Activated CD4-positive, alpha-beta T cell treated with anti-CD3 and anti-CD28 coated beads for 48 hours (primary cell): ENCODE measurements at regions not wholly inside any gene's neighbourhood (a gene's known extent, or its start where the extent isn't known, plus 50 kb on each side); places are given as distances from the start of the nearest gene placed in this dataset.

Experiments
- DNase-seq: peaks from one replicate; pipeline ENCODE4 v3.0.0-alpha.2; 2020

DNA sequence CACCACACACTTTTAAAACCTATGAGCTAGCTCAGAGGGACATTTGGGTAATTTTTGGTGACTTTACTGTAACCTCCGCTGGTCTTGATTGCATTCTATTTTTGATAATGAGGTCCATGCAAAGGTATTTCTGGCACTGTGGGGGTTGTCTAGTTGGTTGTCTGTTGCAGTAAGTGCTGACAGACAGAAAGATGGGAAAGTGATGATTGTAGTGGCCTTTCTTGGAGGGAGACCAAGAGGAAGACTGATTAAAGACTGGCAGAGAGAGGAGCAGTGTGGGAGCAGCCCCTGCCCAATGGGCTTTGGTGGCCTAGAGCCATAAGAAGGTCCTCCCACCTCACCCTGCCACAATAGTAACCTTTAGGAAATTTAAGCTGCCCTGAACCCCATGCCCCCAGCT is 173.4 kb upstream of the CTBP2 start:
- DNase-seq = no peak

DNA sequence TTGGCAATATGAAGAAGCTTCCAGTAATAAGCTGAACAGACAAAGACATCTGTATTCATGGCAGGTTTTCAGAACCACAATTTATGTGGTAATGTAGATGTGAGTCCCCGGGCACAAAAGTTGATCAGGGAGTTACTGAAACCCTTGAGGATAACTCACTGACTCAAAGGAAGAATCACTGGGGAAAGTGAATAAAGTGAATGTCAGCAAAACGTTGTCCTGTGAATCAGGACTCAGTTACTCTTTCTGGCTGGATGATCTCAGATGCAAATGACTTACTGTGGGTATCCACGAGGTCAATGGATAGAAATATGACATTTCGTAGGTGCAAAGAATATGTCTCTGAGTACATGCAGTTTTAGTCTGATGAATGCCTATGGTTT is 172.8 kb upstream of the CTBP2 start:
- DNase-seq = no peak

DNA sequence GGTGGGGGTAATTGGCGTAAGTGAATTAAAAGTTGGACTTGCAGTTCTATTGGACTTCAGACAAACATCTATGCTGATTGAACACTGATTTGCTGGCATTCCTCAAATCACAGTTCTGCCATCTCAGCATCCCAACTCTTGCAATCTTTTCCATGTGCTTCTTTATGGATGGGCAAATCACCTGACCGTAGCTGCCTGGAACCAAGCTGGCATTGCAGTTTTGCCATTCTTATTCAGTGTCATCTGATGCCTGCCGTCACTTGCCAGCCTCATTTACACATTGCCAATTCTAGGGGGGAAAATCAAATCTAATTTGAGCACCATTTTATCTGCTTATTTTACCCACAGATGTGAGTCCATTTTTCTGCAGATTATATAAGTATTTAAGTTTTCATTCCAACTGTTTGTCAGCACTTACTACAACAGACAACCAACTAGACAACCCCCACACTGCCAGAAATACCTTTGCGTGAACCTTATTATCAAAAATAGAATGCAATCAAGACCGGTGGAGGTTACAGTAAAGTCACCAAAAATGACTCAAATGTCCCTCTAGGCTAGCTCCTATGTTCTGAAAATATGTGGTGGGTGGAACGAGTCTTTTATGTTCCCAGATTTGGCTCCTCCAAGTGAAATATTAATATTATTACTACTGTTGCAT is 172.3 kb upstream of the CTBP2 start:
- no peak for DNase-seq

DNA sequence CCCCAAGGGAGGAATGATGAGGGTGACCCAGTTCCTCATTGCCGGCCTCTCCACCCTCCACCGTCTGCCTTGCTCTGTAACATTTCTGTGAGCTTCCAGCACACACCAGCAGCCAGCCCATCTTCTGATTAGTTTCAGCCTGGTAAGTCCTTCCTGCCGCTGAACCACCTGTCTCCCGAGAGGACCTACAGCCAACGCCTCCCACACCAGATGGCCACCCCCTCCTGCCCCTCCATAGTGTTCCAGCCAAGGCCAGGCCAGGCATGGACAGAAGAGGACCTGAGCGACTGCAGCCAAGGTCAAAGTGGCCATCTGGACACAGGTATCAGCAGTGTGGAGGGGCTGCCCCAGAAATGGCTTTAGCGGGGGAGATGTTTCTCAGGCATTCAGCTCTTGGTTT is 170.7 kb upstream of the CTBP2 start:
- no peak for DNase-seq

DNA sequence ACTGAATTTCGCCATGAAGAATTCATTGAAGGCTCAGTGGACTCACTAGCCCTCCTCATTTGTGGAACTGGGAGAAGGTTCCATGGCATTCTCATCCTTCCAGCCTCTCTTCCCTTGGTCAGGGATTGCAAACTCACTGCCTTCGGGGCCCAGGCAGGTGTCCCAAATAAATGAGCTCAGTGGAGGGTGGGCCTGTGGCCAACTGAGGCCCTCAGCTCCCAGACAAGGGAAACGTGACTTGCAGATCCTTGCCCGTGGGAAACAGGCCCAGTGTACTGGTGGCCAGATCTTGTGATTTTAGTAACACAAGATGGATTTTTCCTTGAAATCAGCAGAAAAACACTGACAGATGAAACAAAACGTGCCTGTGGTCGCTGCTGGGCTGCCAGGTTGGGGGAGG is 168.7 kb upstream of the CTBP2 start:
- no peak for DNase-seq

DNA sequence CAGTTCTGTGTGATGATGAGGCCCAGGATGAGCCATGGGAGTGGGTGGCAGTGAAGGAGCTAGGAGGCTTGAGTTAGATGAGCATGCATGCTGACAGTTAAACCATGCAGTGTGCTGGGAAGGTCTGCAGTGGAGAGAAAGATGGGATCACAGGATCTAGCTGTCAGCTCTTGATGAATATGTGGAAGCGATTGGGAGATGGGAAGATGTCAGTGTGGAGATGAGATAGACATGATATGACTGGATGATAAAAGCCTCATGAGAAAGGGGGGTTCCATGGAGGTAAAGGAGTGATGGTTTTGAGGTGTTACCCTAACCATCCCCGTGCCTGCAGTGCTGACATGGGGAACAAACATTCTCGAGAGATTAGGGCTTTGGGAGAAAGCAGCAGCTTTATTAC is 165.0 kb upstream of the CTBP2 start:
- DNase-seq = no peak

DNA sequence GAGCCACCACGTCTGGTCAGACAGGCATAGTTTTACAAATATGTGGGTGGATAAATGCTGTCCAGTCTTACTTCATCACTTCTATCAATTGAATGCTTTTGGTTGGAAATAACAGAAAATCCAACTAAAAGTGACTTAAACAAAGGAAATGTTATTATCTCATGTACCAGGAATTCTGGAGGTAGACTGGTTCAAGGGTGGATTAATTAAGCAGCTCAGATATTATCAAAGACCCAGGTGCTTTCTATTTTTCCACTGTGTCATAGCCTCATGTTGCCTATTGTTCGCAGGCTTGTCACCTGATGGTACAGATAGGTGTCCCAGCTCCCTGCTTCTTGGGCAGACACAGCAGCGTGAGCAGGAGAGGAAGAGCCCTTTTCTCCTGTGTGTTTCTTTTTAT is 156.1 kb upstream of the CTBP2 start:
- no peak for DNase-seq

DNA sequence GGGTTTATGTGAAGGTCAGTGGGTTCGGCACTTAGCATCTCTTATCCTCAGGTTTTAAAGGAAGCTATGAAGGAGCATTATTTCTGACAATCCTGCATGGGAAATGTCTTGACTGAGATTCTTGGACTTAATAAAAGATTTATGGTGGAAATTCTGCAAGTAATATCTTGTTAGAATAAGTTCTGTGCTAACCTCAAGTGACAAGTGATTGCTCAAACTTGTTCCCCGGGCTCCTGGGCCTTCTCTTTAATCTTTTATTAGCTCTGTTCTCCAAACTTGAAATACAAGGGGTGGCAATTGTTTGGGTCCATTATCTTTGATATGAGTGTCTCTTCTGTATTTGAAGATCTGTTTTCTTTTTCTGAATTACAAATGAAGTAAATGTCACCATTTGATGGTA is 140.6 kb upstream of the CTBP2 start:
- no peak for DNase-seq

DNA sequence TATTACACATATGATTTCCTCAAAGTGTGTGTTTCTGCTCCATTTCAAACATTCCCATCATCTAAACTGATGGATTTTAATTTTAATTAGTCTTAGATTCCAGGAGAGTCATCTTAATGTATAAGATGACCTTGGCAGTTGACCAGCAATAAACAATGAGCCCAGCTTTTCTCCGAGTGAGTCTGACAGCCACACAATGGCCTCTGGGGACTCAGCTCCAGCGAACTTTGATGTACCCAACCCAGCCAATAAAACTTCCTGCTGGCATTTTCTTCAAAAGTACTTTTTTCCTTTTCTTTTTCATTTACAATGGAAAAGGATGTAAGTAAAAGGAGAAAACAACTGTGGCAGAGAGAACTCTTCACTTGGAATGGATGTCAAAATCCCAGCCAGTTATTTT is 139.1 kb upstream of the CTBP2 start:
- DNase-seq = no peak

DNA sequence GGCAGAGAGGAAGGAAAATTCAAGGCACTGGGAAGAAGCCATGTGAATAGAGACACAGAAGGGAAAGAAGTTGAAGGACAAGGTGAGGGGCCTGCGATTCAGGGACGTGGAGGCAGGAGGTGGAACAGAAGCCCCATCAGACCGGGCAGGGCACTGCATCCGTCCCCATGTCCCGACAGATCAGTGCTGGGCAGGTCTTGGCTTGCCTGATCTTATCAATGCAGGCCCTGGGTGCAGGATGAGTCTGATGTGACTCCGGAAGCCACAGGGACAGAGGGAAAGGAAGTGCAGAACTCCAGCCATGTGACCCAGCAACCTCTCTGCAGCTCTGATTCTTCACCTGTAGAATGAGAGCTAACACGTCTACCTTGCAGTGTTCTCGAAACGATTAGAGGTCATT is 136.2 kb upstream of the CTBP2 start:
- DNase-seq = no peak

DNA sequence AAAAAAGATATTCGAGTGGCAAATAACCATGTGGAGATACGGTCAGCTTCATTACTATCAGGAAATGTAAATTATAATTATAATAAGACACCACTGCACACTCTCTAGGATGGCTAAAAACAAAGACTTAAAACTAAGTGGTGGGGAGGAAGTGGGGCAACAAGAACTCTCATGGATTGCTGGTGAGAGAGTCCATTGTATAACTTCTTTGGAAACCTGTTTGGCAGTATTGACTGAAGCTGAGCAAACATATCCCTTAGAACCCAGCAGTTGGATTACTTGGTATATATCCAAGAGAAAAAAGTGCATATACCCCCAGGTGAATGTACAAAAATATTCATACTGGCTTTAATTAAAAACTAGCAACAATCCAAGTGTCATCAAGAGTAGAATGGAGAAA is 133.7 kb upstream of the CTBP2 start:
- DNase-seq = no peak

DNA sequence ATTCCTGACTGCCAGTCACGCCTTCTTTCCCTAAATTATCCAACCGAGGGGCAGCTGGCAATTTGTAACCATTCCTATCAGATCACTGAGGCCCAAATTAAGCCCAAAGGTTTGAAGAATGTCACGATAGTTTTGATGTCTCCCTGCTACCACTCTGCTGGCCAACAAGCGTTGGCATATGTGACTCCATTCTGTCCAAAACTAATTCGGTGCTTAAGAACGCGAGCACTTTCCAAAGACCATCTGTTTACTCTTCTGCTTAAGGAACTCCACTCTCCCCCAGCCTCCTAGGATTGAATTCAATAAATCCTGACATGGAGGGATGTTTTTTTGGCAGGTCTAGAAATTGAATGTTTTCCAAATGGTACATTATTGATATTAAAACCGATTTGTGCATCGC is 131.5 kb upstream of the CTBP2 start:
- DNase-seq = no peak

DNA sequence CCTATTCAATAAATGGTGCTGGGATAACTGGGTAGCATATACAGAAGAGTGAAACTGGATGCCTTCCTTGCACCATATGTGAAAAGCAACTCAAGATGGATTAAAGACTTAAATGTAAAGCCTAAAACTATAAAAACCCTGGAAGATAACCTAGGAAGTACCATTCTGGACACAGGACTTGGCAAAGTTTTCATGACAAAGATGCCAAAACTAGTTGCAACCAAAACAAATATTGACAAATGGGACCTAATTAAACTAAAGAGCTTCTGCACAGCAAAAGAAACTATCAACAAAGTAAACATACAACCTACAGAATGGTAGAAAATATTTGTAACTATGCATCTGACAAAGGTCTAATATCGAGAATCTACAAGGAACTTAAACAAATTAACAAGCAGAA is 129.1 kb upstream of the CTBP2 start:
- DNase-seq = no peak

DNA sequence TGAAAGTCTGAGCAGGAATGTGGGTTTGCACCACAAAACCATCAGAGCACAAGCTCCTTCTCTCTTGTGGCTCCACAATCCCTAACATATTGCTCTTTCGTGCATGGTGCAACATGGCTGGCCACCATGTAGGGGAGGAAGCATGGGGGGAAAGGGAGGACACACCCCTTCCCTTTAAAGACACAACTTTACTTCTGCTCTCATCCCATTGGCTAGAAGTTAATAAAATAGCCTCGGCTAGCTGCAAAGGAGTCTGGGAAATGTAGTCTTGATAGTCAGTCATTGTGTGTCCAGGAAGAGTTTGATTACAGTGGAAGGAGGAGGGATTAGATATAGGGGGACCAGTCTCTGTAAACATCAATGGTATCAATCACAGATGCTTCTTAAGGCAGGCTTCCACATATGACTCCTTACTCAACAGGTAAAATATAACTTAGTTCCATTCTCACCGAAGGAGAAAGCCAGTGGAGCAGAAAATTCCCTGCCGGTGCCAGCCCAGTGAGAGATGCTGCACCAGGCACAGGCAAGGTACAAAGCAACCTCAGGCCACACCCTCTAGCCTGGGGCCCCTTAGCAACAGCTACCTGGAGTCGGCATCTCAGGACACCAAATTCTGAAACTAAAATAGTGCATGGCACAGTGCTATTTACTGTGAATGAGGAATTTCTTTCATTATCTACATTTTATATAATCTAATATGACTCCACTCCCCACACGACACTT is 124.7 kb upstream of the CTBP2 start:
- DNase-seq = no peak

DNA sequence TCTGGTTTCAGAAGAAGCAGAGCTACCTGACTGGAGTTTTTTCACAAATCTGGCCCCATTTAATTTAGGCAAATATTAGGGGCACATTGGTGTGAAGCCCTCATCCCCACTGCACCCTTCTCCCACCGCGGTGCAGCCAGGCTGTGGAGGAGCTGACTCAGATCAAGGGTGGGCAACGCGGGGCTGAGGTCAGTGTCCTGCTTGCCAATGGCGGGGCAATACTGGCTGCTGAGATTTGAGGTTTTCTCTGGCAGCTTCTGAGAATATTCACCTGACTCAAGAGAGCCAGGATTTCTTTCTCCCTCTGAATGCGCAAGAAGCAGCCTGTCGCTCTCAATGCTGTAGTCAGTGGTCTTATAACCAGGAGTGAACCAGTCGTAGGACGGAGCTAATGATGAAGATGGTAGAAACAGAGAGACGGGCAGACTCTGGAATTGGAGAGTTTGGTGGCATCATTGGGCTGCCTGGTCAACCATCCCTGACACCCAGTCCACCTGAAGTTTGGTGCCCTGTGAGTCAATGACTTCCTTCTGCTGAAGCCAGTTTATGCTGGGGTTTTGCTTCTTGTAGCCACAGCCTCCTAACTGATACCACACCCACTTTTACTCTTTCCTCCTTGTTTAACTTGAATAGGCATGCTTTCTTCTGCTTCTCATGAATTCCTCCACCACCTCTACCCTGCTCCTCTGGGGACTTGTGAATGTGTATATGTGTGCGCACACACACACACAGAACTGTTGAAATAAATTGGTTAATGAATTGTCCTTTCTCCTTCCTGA is 123.7 kb upstream of the CTBP2 start:
- DNase-seq = no peak

DNA sequence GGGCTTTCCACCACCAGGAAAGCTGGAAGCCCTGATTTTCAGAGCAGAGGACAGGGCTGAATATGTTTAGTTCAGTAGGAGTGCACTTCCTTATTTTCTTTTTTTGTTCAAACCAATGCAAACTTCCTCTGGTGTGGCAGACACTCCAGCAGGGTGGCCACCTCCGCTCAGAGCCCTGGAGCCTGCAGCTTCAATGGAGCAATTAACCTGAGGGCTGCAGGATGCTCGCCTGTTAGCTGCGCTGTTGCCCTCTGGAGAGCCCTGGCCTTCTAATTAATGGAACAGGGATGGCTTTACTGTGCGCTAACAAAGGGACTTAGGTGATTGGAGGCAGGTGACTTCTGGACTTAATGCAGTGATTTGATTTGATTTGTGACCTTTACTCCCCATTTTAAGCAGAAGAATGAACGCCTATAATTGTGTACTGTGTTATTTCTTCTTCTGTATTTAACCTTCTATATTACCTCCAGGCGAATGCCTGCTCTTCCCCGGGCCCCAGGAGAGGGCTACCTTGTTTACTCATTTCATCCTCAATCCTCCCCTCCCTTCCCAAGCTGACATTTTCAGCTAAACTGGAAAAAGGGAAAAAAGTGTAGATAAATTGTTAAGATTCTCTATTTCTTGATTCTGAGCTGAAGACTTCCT is 123.0 kb upstream of the CTBP2 start:
- DNase-seq = no peak

DNA sequence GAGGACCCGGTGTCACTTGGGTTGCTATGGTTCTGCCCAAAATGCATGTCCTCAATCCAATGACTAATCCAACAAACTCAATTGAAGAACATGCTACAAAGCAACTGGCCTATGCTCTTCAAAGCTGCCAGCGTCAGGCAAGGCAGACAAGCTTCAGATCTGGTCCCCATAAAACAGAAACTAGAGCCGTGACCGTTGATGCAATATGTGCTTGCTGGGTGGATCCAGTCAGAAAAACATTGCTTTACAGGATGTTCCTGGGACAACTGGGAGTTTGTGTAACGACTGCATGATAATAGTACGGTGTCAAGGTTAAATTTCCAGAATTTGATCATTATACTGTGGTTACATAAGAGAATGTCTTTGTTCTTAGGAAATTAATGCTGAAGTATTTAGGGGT is 120.7 kb upstream of the CTBP2 start:
- DNase-seq = no peak

DNA sequence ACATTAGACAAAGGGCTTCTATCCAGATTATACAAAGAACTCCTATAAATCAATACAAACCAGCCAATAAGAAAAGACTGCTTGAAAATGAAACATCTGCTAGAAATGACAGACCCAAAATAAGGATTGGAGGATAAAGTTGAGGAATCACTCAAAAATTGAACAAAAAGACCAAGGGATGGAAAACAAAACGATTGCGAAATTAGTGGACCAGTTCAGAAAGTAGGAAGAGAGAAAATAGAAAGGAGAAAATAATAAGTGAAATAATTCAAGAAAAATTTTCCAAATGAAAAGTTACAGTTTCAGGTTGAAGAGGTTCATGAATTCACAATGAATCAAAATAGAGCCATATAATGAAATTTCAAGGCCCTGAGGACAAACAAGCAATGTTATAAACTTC is 115.8 kb upstream of the CTBP2 start:
- DNase-seq = no peak

DNA sequence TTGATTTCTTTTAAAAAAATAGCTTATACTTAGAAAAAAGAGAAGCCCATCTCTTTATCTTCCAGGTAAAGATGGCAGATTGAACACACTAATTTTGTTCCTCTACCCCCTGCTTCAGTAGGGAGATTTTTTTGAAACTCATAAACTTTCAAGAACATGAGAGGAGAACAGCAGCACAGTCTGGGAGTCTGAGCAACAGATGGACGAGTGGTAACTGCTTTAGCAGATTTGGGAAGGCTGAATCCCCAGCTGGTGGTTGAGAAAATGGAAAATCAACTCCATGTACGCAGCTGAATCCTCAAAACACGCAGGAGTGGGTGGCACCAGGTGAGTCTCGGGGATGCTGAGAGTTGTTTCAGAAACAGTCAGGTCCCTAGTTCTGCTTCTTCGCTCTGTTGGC is 114.6 kb upstream of the CTBP2 start:
- no peak for DNase-seq

DNA sequence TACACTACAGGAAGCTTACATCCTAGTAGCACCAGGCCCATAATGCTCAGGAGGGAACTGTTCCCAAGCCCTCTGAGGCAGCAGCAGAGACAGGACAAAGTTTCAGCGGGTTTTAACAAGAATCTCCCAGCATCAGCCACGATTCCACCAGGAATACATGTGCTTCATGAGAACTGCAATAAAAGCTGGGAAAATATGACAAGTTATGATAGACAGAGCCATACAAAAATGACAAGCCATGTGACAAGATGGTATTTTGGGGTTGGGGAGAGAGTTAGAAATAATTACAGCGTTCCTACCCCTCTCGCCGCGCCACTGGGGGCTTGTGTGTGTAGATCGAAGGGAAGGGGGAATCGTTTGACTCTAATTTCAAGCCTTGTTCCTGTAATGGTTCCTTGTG is 112.7 kb upstream of the CTBP2 start:
- no peak for DNase-seq

DNA sequence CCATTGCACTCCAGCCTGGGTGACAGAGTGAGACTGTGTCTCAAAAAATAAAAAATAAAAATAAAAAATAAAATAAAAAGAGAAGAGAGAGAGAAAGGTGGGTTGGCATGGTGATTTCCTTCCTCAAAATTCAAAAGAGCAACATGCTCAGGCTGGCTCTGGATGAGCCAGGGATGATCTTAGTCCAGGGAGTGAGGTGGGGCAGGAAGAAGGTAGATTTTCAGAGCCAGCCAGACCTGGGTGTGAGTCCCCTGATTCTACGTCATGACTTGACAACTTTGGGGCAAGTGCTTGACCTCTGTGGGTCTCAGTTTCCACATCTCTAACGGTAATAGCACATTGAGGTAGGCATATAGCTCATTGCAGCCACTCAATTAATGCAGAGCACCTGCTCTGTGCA is 109.4 kb upstream of the CTBP2 start:
- DNase-seq = no peak

DNA sequence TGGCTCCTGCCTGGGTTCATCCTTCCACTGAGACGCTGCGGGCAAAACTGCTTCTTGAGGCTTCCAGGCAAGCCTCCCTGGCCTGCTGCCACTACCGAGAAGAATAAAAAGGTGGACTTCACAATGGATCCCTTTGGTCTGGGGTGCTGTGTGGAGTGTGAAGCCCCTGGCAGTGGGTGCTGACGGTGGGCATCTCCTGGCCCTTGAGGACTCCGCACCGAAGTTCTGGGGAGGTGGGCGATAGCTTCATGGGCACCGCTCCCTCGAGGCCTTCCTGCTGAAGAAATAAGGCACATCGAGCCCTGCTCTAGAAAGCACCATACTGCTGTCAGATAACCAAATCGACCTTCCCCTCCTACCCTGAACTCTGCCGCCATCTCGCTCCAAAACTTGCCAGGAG is 106.6 kb upstream of the CTBP2 start:
- no peak for DNase-seq

DNA sequence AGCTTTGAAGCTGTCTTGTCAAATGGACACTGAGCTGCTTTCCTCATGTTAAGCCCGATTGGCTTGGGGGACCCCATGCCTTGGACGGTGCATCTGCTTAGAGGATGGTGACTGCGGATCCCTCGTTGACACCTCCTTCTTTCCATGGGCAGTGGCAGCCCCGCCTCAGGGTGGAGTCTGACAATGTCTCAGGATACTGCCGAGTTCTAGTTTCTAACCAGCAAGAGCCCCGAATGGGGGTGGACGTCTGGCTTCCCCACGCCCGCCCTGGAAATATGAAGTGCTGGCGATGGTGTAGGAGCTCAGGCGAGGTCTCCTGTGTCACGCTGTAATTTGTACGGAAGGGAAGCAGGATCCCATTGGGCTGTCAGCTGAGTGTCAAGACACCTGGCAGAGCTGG is 106.2 kb upstream of the CTBP2 start:
- DNase-seq = no peak

DNA sequence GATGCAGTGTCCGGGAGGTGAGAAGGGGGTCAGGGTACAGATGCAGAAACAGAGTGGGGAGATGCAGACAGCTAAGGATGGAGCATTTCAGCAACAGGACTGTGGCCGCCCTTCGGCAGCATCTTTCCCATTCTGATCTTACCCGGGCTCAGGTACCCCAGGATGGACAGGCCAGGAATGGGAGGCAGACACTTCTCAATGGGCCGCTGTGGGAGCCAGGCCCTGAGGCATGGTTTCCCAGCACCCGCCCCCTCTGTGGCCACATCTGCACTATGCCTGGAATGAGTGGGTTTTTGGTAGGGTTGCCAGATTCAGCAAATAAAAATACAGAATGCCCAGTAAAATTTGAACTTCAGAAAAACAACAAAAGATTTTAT is 105.2 kb upstream of the CTBP2 start:
- DNase-seq = no peak
